ENCODE measurements at regions not wholly inside any gene's neighbourhood (a gene's known extent, or its start where the extent isn't known, plus 50 kb on each side); places are given as distances from the start of the nearest gene placed in this dataset.

GRCh38 chr3:191688756-191689433, 227.9 kb downstream of the PYDC2 start:
- TF ChIP-seq CTCF (IDR thresholded peaks at IDR 0.05) (no peak), POLR2A (IDR thresholded peaks at IDR 0.05) (no peak)
